Kidney epithelial cell (primary cell): ENCODE measurements at regions not wholly inside any gene's neighbourhood (a gene's known extent, or its start where the extent isn't known, plus 50 kb on each side); places are given as distances from the start of the nearest gene placed in this dataset.

Source experiments
- DNase-seq: peaks from one replicate; pipeline ENCODE4 v3.0.0-alpha.2; 2010; ENCODE audit warnings: low read depth
- H3K27me3 ChIP-seq: 2 replicates; pipeline ENCODE4 v1.6.0; 2011; ENCODE audit warnings: low read length; ENCODE audit not compliant: control insufficient read depth, insufficient read depth
- H3K36me3 ChIP-seq: 2 replicates; pipeline ENCODE4 v1.5.1; 2011; ENCODE audit warnings: low read length; ENCODE audit not compliant: control insufficient read depth, insufficient read depth
- H3K4me3 ChIP-seq: 2 replicates; pipeline ENCODE4 v1.5.1; 2011; ENCODE audit warnings: low read depth, mild to moderate bottlenecking, control low read depth, low read length
- TF ChIP-seq, protein P1 (sequence below): IDR thresholded peaks from 2 replicates; pipeline ENCODE4 v1.5.1; 2011; ENCODE audit warnings: mild to moderate bottlenecking, moderate library complexity, low read length, control low read depth, inconsistent platforms; ENCODE audit not compliant: insufficient read depth, poor library complexity, severe bottlenecking

DNA sequence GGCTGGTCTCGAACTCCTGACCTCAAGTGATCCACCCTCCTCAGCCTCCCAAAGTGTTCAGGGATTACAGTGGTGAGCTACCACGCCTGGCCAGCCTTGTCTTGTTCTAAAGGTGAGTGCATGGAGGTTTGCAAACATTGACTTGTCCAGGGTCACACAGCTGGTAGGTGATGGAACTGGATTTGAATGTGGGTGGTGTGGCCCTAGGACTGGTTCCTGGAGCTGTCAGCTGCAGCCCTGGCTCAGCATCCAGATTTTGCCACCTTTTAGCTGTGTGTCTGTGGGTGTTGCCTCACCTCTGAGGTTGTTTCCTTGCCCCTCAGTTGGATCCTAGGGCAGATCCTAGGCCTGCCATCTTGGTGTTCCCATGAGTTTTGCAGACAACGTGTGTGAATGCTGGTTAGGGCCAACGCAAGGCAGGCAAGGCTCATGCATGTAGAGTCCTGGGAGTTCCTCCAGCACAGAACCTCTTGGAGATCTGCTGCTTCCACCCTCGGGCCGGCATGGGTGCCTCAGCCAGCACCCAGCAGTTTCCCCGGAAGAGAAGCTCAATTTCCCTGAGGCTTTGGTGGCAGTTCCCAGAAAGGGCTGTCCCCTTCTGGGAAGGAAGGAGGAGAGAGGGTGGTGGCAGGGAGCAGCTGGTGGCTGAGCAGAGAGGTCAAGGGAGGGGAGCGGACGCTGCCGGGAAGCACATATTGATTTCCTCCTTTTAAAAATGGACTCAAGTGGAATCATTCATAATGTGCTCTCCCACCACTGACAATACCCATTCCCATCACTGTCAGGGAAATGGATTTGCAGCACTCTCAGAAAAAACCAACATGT is 127.6 kb upstream of the HS6ST1 start:
- Histone ChIP-seq H3K27me3 (no peaks in the 10 kb centered on the region), H3K4me3 (no peak overlapping the region), H3K36me3 (no peaks in the 10 kb centered on the region)
- TF ChIP-seq, protein P1, sequence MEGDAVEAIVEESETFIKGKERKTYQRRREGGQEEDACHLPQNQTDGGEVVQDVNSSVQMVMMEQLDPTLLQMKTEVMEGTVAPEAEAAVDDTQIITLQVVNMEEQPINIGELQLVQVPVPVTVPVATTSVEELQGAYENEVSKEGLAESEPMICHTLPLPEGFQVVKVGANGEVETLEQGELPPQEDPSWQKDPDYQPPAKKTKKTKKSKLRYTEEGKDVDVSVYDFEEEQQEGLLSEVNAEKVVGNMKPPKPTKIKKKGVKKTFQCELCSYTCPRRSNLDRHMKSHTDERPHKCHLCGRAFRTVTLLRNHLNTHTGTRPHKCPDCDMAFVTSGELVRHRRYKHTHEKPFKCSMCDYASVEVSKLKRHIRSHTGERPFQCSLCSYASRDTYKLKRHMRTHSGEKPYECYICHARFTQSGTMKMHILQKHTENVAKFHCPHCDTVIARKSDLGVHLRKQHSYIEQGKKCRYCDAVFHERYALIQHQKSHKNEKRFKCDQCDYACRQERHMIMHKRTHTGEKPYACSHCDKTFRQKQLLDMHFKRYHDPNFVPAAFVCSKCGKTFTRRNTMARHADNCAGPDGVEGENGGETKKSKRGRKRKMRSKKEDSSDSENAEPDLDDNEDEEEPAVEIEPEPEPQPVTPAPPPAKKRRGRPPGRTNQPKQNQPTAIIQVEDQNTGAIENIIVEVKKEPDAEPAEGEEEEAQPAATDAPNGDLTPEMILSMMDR = no peak
- DNase-seq = no peak

- TF ChIP-seq, protein P1 = no peak
- H3K36me3 ChIP-seq = no peaks in the 10 kb centered on the region
- DNase-seq = no peak
- no peak overlapping the region for H3K4me3 ChIP-seq
- H3K27me3 ChIP-seq = no peaks in the 10 kb centered on the region
Measured at GRCh38 chr2:128446874-128447537, 128.3 kb upstream of the HS6ST1 start.

DNA sequence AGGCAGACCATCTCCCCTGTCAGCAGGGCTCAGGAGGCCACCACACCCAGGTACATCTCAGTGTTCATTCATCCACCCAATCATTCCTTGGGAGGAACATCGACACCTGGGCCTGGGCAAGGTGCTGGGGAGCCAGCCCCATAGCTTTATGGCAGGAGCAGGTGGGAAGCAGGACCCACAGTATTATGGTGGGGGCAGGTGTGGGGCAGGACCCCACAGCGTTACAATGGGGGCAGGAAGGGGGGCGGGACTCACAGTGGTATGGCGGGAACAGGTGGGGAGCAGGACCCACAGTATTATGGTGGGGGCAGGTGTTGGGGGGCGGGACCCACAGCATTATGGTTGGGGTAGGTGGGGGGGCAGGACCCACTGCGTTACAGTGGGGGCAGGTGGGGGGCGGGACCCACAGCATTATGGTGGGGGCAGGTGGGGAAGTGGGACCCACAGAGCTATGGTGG is 128.9 kb upstream of the HS6ST1 start:
- no peaks in the 10 kb centered on the region for H3K36me3 ChIP-seq
- H3K4me3 ChIP-seq = no peak overlapping the region
- no peaks in the 10 kb centered on the region for H3K27me3 ChIP-seq
- DNase-seq = no peak
- TF ChIP-seq, protein P1 = no peak

- Histone ChIP-seq H3K36me3 (no peaks in the 10 kb centered on the region), H3K27me3 (no peaks in the 10 kb centered on the region), H3K4me3 (no peak overlapping the region)
- TF ChIP-seq, protein P1 = no peak
- no peak for DNase-seq
Measured at GRCh38 chr2:128448331-128449225, 129.9 kb upstream of the HS6ST1 start.

GRCh38 chr2:128449226-128450061 is 130.8 kb upstream of the HS6ST1 start:
- no peaks in the 10 kb centered on the region for H3K27me3 ChIP-seq
- no peak for DNase-seq
- no peak overlapping the region for H3K4me3 ChIP-seq
- H3K36me3 ChIP-seq = no peaks in the 10 kb centered on the region
- TF ChIP-seq, protein P1 = no peak
